HG02943 (cell line): ENCODE measurements at regions not wholly inside any gene's neighbourhood (a gene's known extent, or its start where the extent isn't known, plus 50 kb on each side); places are given as distances from the start of the nearest gene placed in this dataset.

Experiments used
- ATAC-seq: cut with Tn5 transposase; IDR thresholded peaks from one replicate; pipeline ENCODE4 v1.9.1; 2021; ENCODE audit warnings: mild to moderate bottlenecking, low read depth, moderate library complexity; ENCODE audit not compliant: unreplicated experiment

- no peak for ATAC-seq
These were observed 131.3 kb downstream of the WDR11 start for GRCh38 chr10:120982507-120982906.

DNA sequence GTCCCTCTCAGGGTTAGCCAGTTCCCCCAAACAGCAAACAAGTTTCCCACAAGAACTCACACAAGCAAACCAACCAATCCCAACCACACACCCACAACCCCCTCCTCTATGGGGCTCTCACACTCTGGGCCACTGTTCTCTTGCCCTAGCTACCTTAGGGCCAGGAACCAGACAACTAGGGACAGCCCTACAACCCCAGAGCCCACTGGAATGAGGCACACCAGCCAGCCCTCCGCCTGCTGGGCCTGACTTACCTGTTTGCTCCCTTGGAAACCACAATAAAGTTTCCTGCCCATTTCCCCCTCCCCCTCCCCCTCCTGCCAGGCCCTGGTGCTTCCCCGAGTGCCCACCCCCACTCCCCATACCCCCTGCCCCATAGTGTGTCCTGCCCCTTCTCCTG lies 132.6 kb downstream of the WDR11 start:
- ATAC-seq: no peak

DNA sequence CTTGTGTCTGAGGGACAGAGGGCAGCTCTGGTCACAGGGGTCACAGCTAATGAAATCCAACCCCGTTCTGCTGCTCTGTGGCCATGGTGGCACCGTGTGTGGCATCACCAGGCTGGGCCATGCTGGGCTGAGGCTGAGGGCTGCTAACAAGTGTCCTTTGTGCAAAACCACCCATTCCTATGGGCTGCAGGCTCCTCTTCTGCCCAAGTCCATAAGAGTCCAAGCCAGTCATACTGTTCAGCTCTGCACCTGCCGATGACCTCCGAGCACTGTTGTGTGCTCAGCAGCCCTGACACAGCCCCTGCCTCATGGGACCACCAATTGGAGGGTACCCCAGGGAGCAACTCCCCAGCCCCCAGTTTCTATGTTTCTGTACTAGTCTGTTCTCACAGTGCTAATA lies 133.1 kb downstream of the WDR11 start:
- ATAC-seq: no peak

GRCh38 chr10:120987359-120987758 lies 136.2 kb downstream of the WDR11 start:
- no peak for ATAC-seq

- ATAC-seq: no peak
These were observed 137.6 kb downstream of the WDR11 start for GRCh38 chr10:120988751-120989150.

- ATAC-seq: no peak
These were observed 138.1 kb downstream of the WDR11 start for GRCh38 chr10:120989279-120989678.

DNA sequence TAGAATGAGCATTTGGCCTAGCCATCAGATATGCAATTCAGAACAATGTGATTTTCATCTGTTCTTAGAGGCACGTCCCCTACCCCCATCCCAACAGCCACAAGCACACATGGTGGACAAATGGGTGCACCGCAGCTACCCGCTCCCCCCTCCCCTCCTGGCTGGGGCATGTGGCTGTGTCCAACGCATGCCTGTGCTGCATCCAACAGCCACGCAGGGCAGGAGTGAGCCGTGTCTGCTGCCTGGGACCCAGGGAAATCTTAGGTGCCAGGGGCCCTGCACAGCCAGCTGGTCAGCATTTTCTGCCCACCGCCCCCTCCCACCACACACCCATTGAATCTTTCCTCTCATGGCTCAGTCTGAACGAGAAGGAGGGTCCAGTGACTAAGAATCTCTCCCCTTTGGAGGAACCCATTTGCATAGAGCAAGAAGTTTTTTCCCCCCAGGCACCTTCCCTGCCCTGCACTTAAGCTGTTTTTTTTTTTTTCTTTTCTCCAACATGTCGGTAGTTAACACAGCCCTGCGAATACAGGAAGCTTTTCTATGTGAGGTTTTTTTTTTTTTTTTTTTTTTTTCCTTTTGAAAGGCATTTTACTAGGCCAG lies 138.9 kb downstream of the WDR11 start:
- no peak for ATAC-seq

- ATAC-seq: no peak
These were observed 139.7 kb downstream of the WDR11 start for GRCh38 chr10:120990831-120991230.

GRCh38 chr10:120993089-120993488 lies 141.9 kb downstream of the WDR11 start:
- ATAC-seq: no peak

- ATAC-seq: no peak
These were observed 144.6 kb downstream of the WDR11 start for GRCh38 chr10:120995768-120996167.

DNA sequence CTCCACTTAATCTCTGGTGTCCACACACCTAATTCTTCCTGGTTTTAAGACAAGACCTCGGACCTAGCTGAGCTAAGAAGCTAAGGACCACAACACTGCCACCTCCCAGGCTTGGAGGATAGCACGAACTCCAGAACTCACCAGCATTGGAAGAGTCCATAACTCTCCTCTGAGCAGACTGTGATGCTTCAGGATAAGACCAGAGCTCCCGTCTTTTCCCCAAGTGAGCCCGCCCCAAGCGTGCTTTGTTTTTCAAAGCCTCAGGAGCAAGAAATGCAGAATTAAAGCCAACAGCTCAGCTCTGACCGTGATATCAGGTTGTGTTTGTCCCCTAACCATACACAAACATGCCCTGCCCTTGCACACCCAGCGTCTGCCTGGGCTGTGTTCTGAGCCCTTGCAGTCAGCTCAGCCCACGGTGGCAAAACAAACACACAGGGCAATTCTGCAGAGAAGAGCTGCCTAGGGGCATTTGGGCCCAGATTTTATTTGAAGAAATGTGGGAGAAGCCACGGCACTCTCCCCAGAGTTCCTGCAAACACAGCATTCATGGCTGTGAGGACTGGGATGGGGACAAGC lies 145.4 kb downstream of the WDR11 start:
- no peak for ATAC-seq

- ATAC-seq: no peak
These were observed 146.2 kb downstream of the WDR11 start for GRCh38 chr10:120997313-120997712.

DNA sequence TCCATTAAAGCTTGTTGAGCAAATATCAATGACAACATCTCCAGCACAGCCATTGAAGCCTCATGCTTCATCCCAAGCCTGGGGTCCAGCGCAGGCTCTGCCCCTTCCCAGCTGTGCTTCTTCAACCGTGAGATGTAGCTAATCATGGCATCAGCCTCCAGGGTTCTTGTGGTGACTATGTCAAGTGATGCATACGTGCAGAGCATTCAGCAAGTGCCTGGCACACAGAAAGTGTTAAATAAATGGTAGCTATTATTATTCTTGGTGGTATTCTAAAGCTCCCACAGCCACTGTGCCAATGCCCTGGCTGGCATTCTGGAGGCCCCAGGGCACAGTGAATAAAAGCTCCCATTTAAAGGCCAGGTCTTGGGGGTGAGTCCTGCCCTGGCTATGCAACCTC lies 146.6 kb downstream of the WDR11 start:
- no peak for ATAC-seq

DNA sequence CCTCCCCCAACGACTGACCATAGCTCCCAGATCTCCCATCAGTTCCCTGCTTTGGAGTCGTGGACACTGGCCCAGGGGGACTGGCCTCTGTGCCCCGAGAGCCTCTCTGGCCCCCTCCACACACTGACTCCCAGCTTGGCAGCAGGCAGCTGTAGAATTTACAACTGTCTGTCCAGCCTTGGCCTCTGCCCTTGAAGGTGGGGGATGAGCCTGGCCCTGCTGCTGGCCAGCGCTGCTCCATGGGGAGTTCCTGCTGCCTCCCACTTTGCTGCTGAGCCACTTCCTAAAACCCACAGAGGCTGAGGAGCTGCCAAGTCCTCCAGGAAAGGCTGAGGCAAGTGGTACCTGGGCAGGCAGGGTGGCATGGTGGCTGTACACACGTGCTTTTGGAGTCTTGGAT lies 147.1 kb downstream of the WDR11 start:
- no peak for ATAC-seq

GRCh38 chr10:120998782-120999285 lies 147.7 kb downstream of the WDR11 start:
- ATAC-seq: no peak

DNA sequence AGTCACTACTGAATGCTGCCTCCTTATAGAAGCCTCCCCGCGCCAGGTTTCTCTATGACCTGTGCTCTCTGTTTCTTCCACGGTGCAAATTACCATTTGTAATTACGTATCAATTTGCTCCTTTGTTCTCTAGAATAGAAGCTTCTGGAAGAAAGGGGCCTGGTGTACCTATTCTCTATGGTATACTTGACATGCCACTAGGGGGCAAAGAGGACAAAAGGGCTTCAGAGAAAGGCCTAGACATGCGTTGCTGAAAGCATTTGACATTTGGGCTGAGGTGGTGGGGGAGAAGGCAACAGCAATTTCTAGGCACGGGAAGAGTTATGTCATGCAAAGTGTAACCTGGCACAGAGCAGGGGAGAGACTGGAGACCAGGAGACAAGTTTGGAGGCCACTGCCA lies 148.7 kb downstream of the WDR11 start:
- no peak for ATAC-seq

- ATAC-seq: no peak
These were observed 151.5 kb downstream of the WDR11 start for GRCh38 chr10:121002586-121003205.

- no peak for ATAC-seq
These were observed 154.9 kb downstream of the WDR11 start for GRCh38 chr10:121005948-121006587.

GRCh38 chr10:121007264-121007663 lies 156.1 kb downstream of the WDR11 start:
- ATAC-seq: no peak

GRCh38 chr10:121015916-121016315 lies 164.8 kb downstream of the WDR11 start:
- ATAC-seq: no peak

DNA sequence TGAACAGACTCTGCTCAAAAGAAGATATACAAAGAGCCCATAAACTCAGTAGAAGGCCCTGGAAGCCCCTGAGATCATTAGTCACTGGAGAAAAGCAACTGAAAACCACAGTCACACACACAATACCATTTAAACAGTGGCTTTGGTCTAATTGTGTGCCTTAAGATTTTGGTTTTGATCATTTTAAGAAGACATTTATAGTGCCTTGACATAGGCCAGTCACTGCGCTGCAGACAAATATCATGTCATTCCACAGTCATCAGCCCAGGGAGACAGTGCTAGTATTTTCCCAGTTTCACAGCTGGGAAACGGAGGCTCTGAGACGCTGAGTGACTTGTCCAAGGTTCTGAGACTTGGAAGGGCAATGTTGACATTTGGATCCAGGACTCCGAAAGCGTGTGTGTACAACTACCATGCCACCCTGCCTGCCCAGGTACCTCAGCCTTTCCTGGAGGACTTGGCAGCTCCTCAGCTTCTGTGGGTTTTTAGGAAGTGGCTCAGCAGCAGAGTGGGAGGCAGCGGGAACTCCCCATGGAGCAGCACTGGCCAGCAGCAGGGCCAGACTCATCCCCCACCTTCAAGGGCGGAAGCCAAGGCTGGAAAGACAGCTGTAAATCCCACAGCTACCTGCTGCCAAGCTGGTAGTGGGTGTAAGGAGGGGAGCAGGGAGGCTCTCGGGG lies 173.9 kb downstream of the WDR11 start:
- ATAC-seq: no peak
